Transverse colon (tissue), 4 donors: ENCODE measurements at regions not wholly inside any gene's neighbourhood (a gene's known extent, or its start where the extent isn't known, plus 50 kb on each side); places are given as distances from the start of the nearest gene placed in this dataset.

ENCODE experiments used
- DNase-seq: peaks from one replicate; pipeline ENCODE4 v3.0.0-alpha.2; 2019
- H3K27ac ChIP-seq, 4 donors: fragments of 200-600 bp; sonication (generic); 2 replicates each; pipeline ENCODE4 v1.5.1; 2016 to 2018; ENCODE audit warnings: inconsistent platforms in 4 of 4
- H3K27me3 ChIP-seq: fragments of 200-600 bp; sonication (generic); 2 replicates; pipeline ENCODE4 v1.5.1; 2017; ENCODE audit warnings: inconsistent platforms
- H3K36me3 ChIP-seq, 4 donors: fragments of 200-600 bp; sonication (generic); 2 replicates each; pipeline ENCODE4 v1.5.1; 2017 to 2019; ENCODE audit warnings: inconsistent platforms in 4 of 4
- H3K4me1 ChIP-seq, 4 donors: fragments of 200-600 bp; sonication (generic); 2 replicates each; pipeline ENCODE4 v1.5.1; 2017 to 2020; ENCODE audit warnings: inconsistent platforms in 4 of 4
- H3K4me3 ChIP-seq, 4 donors: fragments of 200-600 bp; sonication (generic); 1 replicate in 1 of 4; 2 replicates in 3 of 4; pipeline versions ENCODE4 v1.5.1 to v1.6.1; 2017 to 2019; ENCODE audit warnings: inconsistent platforms in 4 of 4
- H3K9me3 ChIP-seq, 2 donors: fragments of 200-600 bp; sonication (generic); 2 replicates each; pipeline ENCODE4 v1.5.1; 2017 to 2019; ENCODE audit warnings: inconsistent platforms in 2 of 2
- CTCF ChIP-seq, 5 experiments: fragments of 200-600 bp in 3 of 5; fragments of 450-650 bp in 2 of 5; sonication (generic) in 3 of 5; IDR thresholded peaks; 1 replicate in 2 of 5; 2 replicates in 3 of 5; pipeline ENCODE4 v1.5.1; 2016 to 2017; ENCODE audit warnings: antibody characterized with exemption in 5 of 5, inconsistent platforms in 3 of 5, mild to moderate bottlenecking in 2 of 5, moderate library complexity in 1 of 5
- EP300 ChIP-seq: sonication (generic); formaldehyde crosslinking; IDR thresholded peaks from one replicate; pipeline ENCODE4 v1.6.1; 2017; ENCODE audit warnings: antibody characterized with exemption, low read depth
- POLR2A ChIP-seq: fragments of 450-650 bp; IDR thresholded peaks from one replicate; pipeline ENCODE4 v1.6.1; 2016; ENCODE audit warnings: antibody characterized with exemption, mild to moderate bottlenecking, moderate library complexity
- POLR2AphosphoS5 ChIP-seq, 3 donors: sonication (generic); formaldehyde crosslinking; IDR thresholded peaks; one replicate each; pipeline ENCODE4 v1.6.1; 2016; ENCODE audit warnings: antibody characterized with exemption in 3 of 3
- WGBS, 2 donors: methylation state at CpG; one replicate each; pipeline ENCODE4 v1.1.5; 2018; ENCODE audit warnings: low coverage in 1 of 2; 5-methylcytosine and 5-hydroxymethylcytosine counted together
- in situ Hi-C, 4 donors: fragments of 200-750 bp; cut with MboI; loops; one replicate each; pipeline versions ENCODE4 v1.15.0 to v1.15.1; 2017; ENCODE audit warnings: low sequenced_read_pairs in 3 of 4, low pct_ligation_motif_present in 1 of 4, low pct_unique_long_range_greater_than_20kb in 1 of 4
- intact Hi-C: fragments of 100-400 bp; cut with DNase I; formaldehyde crosslinking; loops from one replicate; pipeline ENCODE4 v1.15.1; 2023; ENCODE audit warnings: low total_unique reads

DNA sequence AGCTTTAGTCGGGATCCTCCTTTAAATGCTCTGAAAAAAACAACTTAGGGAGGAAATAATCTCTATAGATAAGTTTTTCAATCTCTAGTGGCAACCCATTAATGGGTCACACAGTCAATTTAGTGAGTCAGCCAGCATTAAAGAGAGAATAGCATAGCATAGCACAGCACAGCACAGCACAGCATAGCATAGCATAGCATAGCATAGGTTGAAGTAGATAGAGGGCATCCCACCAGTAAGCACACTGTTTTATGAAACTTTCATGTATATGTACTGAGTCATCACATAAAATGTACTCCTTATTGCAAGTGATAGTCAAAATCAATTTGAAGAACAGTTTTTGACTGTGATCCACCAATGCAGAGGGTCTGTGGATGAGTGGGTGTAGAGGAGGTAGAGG lies 522.9 kb downstream of the CCDC171 start:
- H3K4me1 ChIP-seq: no peaks in the 10 kb centered on the region
- H3K36me3 ChIP-seq: no peaks in the 10 kb centered on the region
- no peaks in the 10 kb centered on the region for H3K9me3 ChIP-seq
- no peaks in the 10 kb centered on the region for H3K27me3 ChIP-seq
- in situ Hi-C loops (no loop called here), intact Hi-C loops (no loop called here)
- WGBS, 2 donors: 83% methylated on average over 1 of the region's 1 CpG; no CpG with 5 or more reads in 1 of the 2 donors
- TF ChIP-seq POLR2AphosphoS5 (IDR thresholded peaks at IDR 0.05): no peak
- TF ChIP-seq CTCF (IDR thresholded peaks at IDR 0.05): no peak
- no peak for TF ChIP-seq EP300
- no peak for TF ChIP-seq POLR2A
- no peak overlapping the region for H3K4me3 ChIP-seq
- DNase-seq: no peak
- no peak overlapping the region for H3K27ac ChIP-seq

DNA sequence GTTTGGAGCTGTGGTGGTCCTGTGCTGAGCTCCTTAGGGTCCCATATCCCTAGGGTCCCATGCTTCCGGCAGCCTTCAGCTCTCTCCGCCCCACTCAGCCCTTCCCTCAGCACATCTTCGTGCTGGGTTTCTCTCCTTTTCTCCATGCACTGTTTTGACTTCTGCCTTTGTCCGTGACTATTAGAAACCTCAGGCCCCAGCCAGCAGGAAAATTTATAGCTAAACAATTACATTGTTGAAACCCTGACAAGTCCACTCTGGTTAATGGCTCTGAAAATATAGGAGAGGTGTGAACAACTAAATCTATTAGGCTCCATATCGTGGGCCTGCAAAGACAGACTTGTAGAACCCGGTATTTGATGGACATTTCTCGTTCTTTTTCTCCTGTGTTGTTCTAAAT lies 523.7 kb downstream of the CCDC171 start:
- no peak for DNase-seq
- TF ChIP-seq POLR2AphosphoS5 (IDR thresholded peaks at IDR 0.05) (no peak), CTCF (IDR thresholded peaks at IDR 0.05) (no peak), POLR2A (no peak), EP300 (no peak)
- intact Hi-C loops: no loop called here
- Histone ChIP-seq H3K27me3 (no peaks in the 10 kb centered on the region), H3K9me3 (no peaks in the 10 kb centered on the region), H3K4me1 (no peaks in the 10 kb centered on the region), H3K36me3 (no peaks in the 10 kb centered on the region), H3K4me3 (no peak overlapping the region), H3K27ac (no peak overlapping the region)
- 80 to 84% methylated on average over 7 of the region's 7 CpGs for whole genome bisulfite sequencing, 2 donors
- in situ Hi-C loops: no loop called here

- H3K36me3 ChIP-seq: no peaks in the 10 kb centered on the region
- TF ChIP-seq POLR2AphosphoS5 (IDR thresholded peaks at IDR 0.05): no peak
- no peak for TF ChIP-seq POLR2A
- TF ChIP-seq EP300: no peak
- TF ChIP-seq CTCF (IDR thresholded peaks at IDR 0.05): no peak
- intact Hi-C loops (no loop called here), in situ Hi-C loops (no loop called here)
- no peaks in the 10 kb centered on the region for H3K27me3 ChIP-seq
- H3K4me1 ChIP-seq: no peaks in the 10 kb centered on the region
- WGBS, 2 donors: 78% methylated on average over 1 of the region's 1 CpG; no CpG with 5 or more reads in 1 of the 2 donors
- H3K27ac ChIP-seq: no peak overlapping the region
- no peaks in the 10 kb centered on the region for H3K9me3 ChIP-seq
- DNase-seq: no peak
- no peak overlapping the region for H3K4me3 ChIP-seq
Measured at GRCh38 chr9:16082796-16083195, 530.0 kb downstream of the CCDC171 start.

- Histone ChIP-seq H3K4me3 (no peak overlapping the region), H3K27ac (no peak overlapping the region), H3K4me1 (no peaks in the 10 kb centered on the region), H3K36me3 (no peaks in the 10 kb centered on the region), H3K27me3 (no peaks in the 10 kb centered on the region), H3K9me3 (no peaks in the 10 kb centered on the region)
- WGBS, 2 donors: 83 to 86% methylated on average over 2 to 5 of the region's 5 CpGs
- DNase-seq: no peak
- in situ Hi-C loops (no loop called here), intact Hi-C loops (no loop called here)
- TF ChIP-seq POLR2AphosphoS5 (IDR thresholded peaks at IDR 0.05) (no peak), EP300 (no peak), CTCF (IDR thresholded peaks at IDR 0.05) (no peak), POLR2A (no peak)
Measured at GRCh38 chr9:16085167-16085726, 532.4 kb downstream of the CCDC171 start.
